H1 (cell line): ENCODE measurements at regions not wholly inside any gene's neighbourhood (a gene's known extent, or its start where the extent isn't known, plus 50 kb on each side); places are given as distances from the start of the nearest gene placed in this dataset.
A peak's percentile ranks its signal among the peaks of the same experiment; 100 is the strongest.

Source experiments
- CTCF ChIA-PET: fragments of 300-600 bp; sonication (Branson Sonifier 250); formaldehyde crosslinking; loops from one replicate; lab custom pipeline; 2021; ENCODE audit not compliant: partially characterized antibody; lab: Charles Lee
- POLR2A ChIA-PET: fragments of 300-600 bp; sonication (Branson Sonifier 250); formaldehyde crosslinking; loops from one replicate; lab custom pipeline; 2021; ENCODE audit warnings: inconsistent platforms; ENCODE audit not compliant: partially characterized antibody; lab: Charles Lee
- DNase-seq, 2 experiments: peaks; one replicate each; pipeline versions ENCODE4 v3.0.0 to v3.0.0-alpha.2; 2010 to 2022; ENCODE audit warnings: low spot score in 2 of 2, low read depth in 1 of 2, mixed read lengths in 1 of 2
- FAIRE-seq: peaks from 2 replicates; lab custom pipeline; 2011; peaks lifted over from hg19 to GRCh38; lab: Jason Lieb, UNC
- H2AFZ ChIP-seq: 2 replicates; pipeline ENCODE4 v1.8.1; 2012; ENCODE audit warnings: low read length, inconsistent platforms
- H2AK5ac ChIP-seq: 2 replicates; pipeline ENCODE4 v1.6.1; 2013; ENCODE audit warnings: low read depth, low read length
- H2BK120ac ChIP-seq: replicated peaks from 2 replicates; pipeline ENCODE3; 2013; ENCODE audit warnings: low read depth, low read length, inconsistent platforms
- H2BK12ac ChIP-seq: 2 replicates; pipeline ENCODE4 v1.6.1; 2013; ENCODE audit warnings: low read depth, low read length
- H2BK15ac ChIP-seq: 2 replicates; pipeline ENCODE4 v1.6.1; 2013; ENCODE audit warnings: low read length
- H2BK20ac ChIP-seq: 2 replicates; pipeline ENCODE4 v1.6.1; 2013; ENCODE audit warnings: low read length
- H2BK5ac ChIP-seq: 2 replicates; pipeline ENCODE4 v1.6.1; 2013; ENCODE audit warnings: low read depth, low read length
- H3K14ac ChIP-seq: 2 replicates; pipeline ENCODE4 v1.6.1; 2013; ENCODE audit warnings: inconsistent platforms; ENCODE audit not compliant: insufficient read length
- H3K18ac ChIP-seq: 2 replicates; pipeline ENCODE4 v1.6.1; 2013; ENCODE audit warnings: low read length; ENCODE audit errors: extremely low read depth
- H3K23ac ChIP-seq: 2 replicates; pipeline ENCODE4 v1.6.1; 2013; ENCODE audit warnings: inconsistent platforms; ENCODE audit not compliant: insufficient read length
- H3K23me2 ChIP-seq: 2 replicates; pipeline ENCODE4 v1.6.1; 2013; ENCODE audit warnings: low read depth, low read length
- H3K27ac ChIP-seq: 2 replicates; pipeline ENCODE4 v1.6.1; 2011; ENCODE audit warnings: low read depth, low read length, inconsistent platforms
- H3K27me3 ChIP-seq, 4 experiments: replicated peaks in 1 of 4; 1 replicate in 1 of 4; 2 replicates in 3 of 4; pipeline versions ENCODE4 v1.6.1 to v1.8.1; 2011 to 2013; ENCODE audit warnings: low read length in 3 of 4, mild to moderate bottlenecking in 3 of 4, inconsistent platforms in 2 of 4, mixed read lengths in 2 of 4, moderate library complexity in 1 of 4; ENCODE audit not compliant: control insufficient read depth in 3 of 4, insufficient read depth in 3 of 4; ENCODE audit errors: extremely low read depth in 1 of 4
- H3K36me3 ChIP-seq, 4 experiments: 2 replicates each; pipeline versions ENCODE4 v1.6.1 to v1.8.1; 2011 to 2013; ENCODE audit warnings: mild to moderate bottlenecking in 4 of 4, low read length in 3 of 4, moderate library complexity in 2 of 4, control low read depth in 1 of 4, inconsistent platforms in 1 of 4; ENCODE audit not compliant: insufficient read depth in 4 of 4, control insufficient read depth in 2 of 4
- H3K4ac ChIP-seq: replicated peaks from 2 replicates; pipeline ENCODE3; 2013; ENCODE audit warnings: low read length, low read depth, mixed read lengths, inconsistent platforms; ENCODE audit not compliant: insufficient read length
- H3K4me1 ChIP-seq, 4 experiments: replicated peaks in 1 of 4; 1 replicate in 1 of 4; 2 replicates in 3 of 4; pipeline versions ENCODE4 v1.6.1 to v1.8.1; 2011 to 2013; ENCODE audit warnings: low read length in 3 of 4, inconsistent platforms in 2 of 4, mixed read lengths in 1 of 4; ENCODE audit not compliant: insufficient read depth in 4 of 4, control insufficient read depth in 3 of 4
- H3K4me2 ChIP-seq, 2 experiments: 2 replicates each; pipeline versions ENCODE4 v1.6.1 to v1.8.1; 2011 to 2013; ENCODE audit warnings: low read depth in 2 of 2, low read length in 2 of 2, control low read depth in 1 of 2, inconsistent platforms in 1 of 2, mild to moderate bottlenecking in 1 of 2; ENCODE audit not compliant: insufficient read depth in 1 of 2
- H3K4me3 ChIP-seq, 4 experiments: fragments of 200-600, 300-600 bp in 1 of 4; sonication (generic), shearing (Covaris generic), sonication (Bioruptor Twin) in 1 of 4; 2 replicates each; pipeline versions ENCODE4 v1.5.1 to v1.8.1; 2011 to 2016; ENCODE audit warnings: low read length in 4 of 4, low read depth in 3 of 4, control low read depth in 2 of 4, inconsistent platforms in 2 of 4, mild to moderate bottlenecking in 2 of 4, mixed read lengths in 1 of 4, moderate library complexity in 1 of 4; ENCODE audit not compliant: insufficient read depth in 2 of 4; ENCODE audit errors: extremely low read depth in 1 of 4
- H3K56ac ChIP-seq: replicated peaks from 2 replicates; pipeline ENCODE3; 2013; ENCODE audit warnings: low read depth, mild to moderate bottlenecking, mixed read lengths, low read length, inconsistent platforms; ENCODE audit not compliant: insufficient read length
- H3K79me1 ChIP-seq: 2 replicates; pipeline ENCODE4 v1.6.1; 2013; ENCODE audit warnings: low read depth, low read length, control low read depth
- H3K79me2 ChIP-seq, 2 experiments: 2 replicates each; pipeline versions ENCODE4 v1.6.1 to v1.8.1; 2012 to 2013; ENCODE audit warnings: low read length in 2 of 2, mild to moderate bottlenecking in 2 of 2, inconsistent platforms in 1 of 2; ENCODE audit not compliant: insufficient read depth in 2 of 2, control insufficient read depth in 1 of 2
- H3K9ac ChIP-seq, 4 experiments: replicated peaks in 1 of 4; 1 replicate in 1 of 4; 2 replicates in 3 of 4; pipeline versions ENCODE4 v1.6.1 to v1.8.1; 2011 to 2013; ENCODE audit warnings: low read depth in 3 of 4, low read length in 3 of 4, control low read depth in 2 of 4, mild to moderate bottlenecking in 2 of 4, moderate library complexity in 2 of 4, inconsistent platforms in 1 of 4; ENCODE audit errors: extremely low read depth in 1 of 4
- H3K9me3 ChIP-seq, 2 experiments: 2 replicates each; pipeline versions ENCODE4 v1.6.1 to v1.8.1; 2012 to 2013; ENCODE audit warnings: mild to moderate bottlenecking in 2 of 2, moderate library complexity in 2 of 2, control low read depth in 1 of 2, inconsistent platforms in 1 of 2, low read depth in 1 of 2, low read length in 1 of 2, mixed read lengths in 1 of 2; ENCODE audit not compliant: insufficient read depth in 2 of 2
- H4K20me1 ChIP-seq, 2 experiments: replicated peaks in 1 of 2; 2 replicates each; pipeline versions ENCODE3 to v1.8.1; 2011 to 2013; ENCODE audit warnings: inconsistent platforms in 2 of 2, low read length in 2 of 2, mild to moderate bottlenecking in 1 of 2; ENCODE audit not compliant: insufficient read depth in 2 of 2, control insufficient read depth in 1 of 2
- H4K5ac ChIP-seq: 2 replicates; pipeline ENCODE4 v1.6.1; 2013; ENCODE audit warnings: low read length, low read depth, mixed read lengths, inconsistent platforms; ENCODE audit not compliant: insufficient read length
- H4K8ac ChIP-seq: 2 replicates; pipeline ENCODE4 v1.8.0; 2013; ENCODE audit warnings: mild to moderate bottlenecking, moderate library complexity, low read length, inconsistent platforms; ENCODE audit not compliant: insufficient read depth; ENCODE audit errors: extremely low read depth
- H4K91ac ChIP-seq: replicated peaks from 2 replicates; pipeline ENCODE3; 2013; ENCODE audit warnings: low read length, mixed read lengths, inconsistent platforms; ENCODE audit not compliant: insufficient read length
- ATF3 ChIP-seq: IDR thresholded peaks from 2 replicates; pipeline ENCODE4 v1.6.1; 2011; ENCODE audit warnings: low read depth, mild to moderate bottlenecking, low read length; ENCODE audit not compliant: insufficient read depth
- BACH1 ChIP-seq: IDR thresholded peaks from 2 replicates; pipeline ENCODE4 v1.6.1; 2012; ENCODE audit warnings: low read length, improper control_type of control experiment
- BCL11A ChIP-seq, 2 experiments: IDR thresholded peaks; one replicate each; pipeline ENCODE4 v1.6.1; 2011; ENCODE audit warnings: low read depth in 2 of 2, low read length in 2 of 2, mild to moderate bottlenecking in 2 of 2
- GABPA ChIP-seq: IDR thresholded peaks from 2 replicates; pipeline ENCODE4 v1.6.1; 2011; ENCODE audit warnings: mild to moderate bottlenecking, low read length, moderate library complexity, borderline replicate concordance; ENCODE audit not compliant: insufficient read depth
- MAX ChIP-seq: IDR thresholded peaks from 2 replicates; pipeline ENCODE4 v1.6.1; 2012; ENCODE audit warnings: inconsistent platforms
- NANOG ChIP-seq: IDR thresholded peaks from 2 replicates; pipeline ENCODE4 v1.6.1; 2011; ENCODE audit warnings: low read length, low read depth, mild to moderate bottlenecking, inconsistent platforms; ENCODE audit not compliant: insufficient read depth, poor library complexity, severe bottlenecking
- POLR2A ChIP-seq, 2 experiments: IDR thresholded peaks; 1 replicate in 1 of 2; 2 replicates in 1 of 2; pipeline ENCODE4 v1.6.1; 2011; ENCODE audit warnings: low read depth in 2 of 2, low read length in 2 of 2, mild to moderate bottlenecking in 2 of 2; ENCODE audit errors: control extremely low read depth in 1 of 2
- POLR2AphosphoS5 ChIP-seq: IDR thresholded peaks from 2 replicates; pipeline ENCODE4 v1.6.1; 2011; ENCODE audit warnings: low read depth, low read length
- SIRT6 ChIP-seq: IDR thresholded peaks from one replicate; pipeline ENCODE4 v1.7.1; 2012; ENCODE audit warnings: low read length, inconsistent platforms
- SP1 ChIP-seq: IDR thresholded peaks from 2 replicates; pipeline ENCODE4 v1.6.1; 2011; ENCODE audit warnings: low read depth, low read length
- USF2 ChIP-seq: IDR thresholded peaks from 2 replicates; pipeline ENCODE4 v1.6.1; 2011; ENCODE audit warnings: low read length, improper control_type of control experiment
- WGBS, 2 experiments: shearing (Covaris generic) in 1 of 2; methylation state at CpG; one replicate each; pipeline versions ENCODE4 v1.1.6 to v1.1.7; 2013 to 2015; ENCODE audit warnings: low lambda C conversion rate in 2 of 2, mixed read lengths in 2 of 2, inconsistent platforms in 1 of 2, low coverage in 1 of 2, missing lambda C conversion rate in 1 of 2; ENCODE audit not compliant: insufficient replicate concordance in 2 of 2, insufficient coverage in 1 of 2, insufficient read length in 1 of 2; ENCODE audit errors: extremely low coverage in 1 of 2, missing lambda C conversion rate in 1 of 2; 5-methylcytosine and 5-hydroxymethylcytosine counted together

DNA sequence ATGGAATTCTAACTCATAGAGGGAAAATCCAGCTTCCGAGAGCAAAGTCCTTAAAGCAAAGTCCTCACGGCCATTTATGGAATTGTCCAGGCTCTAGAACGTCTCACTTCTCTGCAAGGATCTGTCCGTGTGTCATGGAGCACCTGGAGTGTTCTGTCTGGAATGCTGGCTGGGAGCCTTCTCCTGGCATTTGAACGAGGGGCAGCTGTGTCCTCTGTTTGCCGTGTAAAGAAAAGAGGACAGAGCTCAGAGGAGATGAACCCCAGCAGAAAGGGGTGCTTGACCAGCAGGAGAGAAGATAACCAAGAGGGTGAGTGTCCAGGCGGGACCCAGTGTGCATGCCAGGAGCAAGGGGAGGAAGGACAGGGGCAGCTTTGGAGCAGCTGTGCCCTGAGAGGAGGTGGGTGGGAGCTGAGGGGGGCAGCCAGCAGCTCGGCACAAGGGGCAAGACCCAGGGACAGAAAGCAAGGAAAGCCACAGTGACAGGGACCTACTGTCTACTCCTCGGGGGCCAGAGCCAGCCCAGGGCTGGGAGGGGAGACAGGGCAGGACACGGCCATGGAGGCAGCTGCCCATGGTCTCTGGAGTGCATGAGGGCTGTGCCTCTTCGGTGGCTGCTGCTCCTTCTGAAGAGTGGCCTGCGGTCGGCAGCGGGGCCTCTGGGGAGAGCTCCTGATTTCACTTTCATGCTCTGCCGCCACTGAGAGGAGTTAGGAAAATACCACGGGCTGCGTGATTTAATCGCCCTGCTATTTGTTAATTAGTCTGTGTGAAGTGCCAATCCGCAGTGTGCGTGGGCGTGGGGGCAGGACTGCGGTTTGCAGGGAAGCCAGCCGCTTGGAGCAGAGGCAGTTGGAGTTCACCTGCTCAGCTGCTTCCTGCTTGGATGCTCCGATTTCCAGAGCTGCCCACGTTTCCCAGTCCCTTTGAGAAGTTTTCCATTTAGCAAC, 149.3 kb upstream of the SHH start:
- no peak overlapping the region for H2BK120ac ChIP-seq
- H3K4ac ChIP-seq = no peak overlapping the region
- no peak overlapping the region for H3K4me3 ChIP-seq
- no peak overlapping the region for H2BK20ac ChIP-seq
- H4K91ac ChIP-seq = no peak overlapping the region
- no peaks in the 10 kb centered on the region for H3K27me3 ChIP-seq
- H3K18ac ChIP-seq = no peak overlapping the region; the same call in 1 of the 2 replicates
- no peak overlapping the region for H4K5ac ChIP-seq
- H3K14ac ChIP-seq = no peak overlapping the region
- no peak overlapping the region for H2AK5ac ChIP-seq
- H4K8ac ChIP-seq = no peak overlapping the region
- H3K4me1 ChIP-seq = no peaks in the 10 kb centered on the region
- 90% methylated on average over 25 of the region's 25 CpGs; no CpG with 5 or more reads in 1 of the 2 experiments for WGBS, 2 experiments
- DNase-seq (peak in 1 of 2 experiments; percentile 38), FAIRE-seq (no peak)
- no peaks in the 10 kb centered on the region for H3K23me2 ChIP-seq
- H3K56ac ChIP-seq = no peak overlapping the region
- no peak overlapping the region for H2BK15ac ChIP-seq
- H2AFZ ChIP-seq = no peak overlapping the region
- no peak overlapping the region for H2BK12ac ChIP-seq
- POLR2A ChIA-PET = no interaction called here
- H3K27ac ChIP-seq = no peak overlapping the region
- H3K4me2 ChIP-seq = no peak overlapping the region
- no peak overlapping the region for H2BK5ac ChIP-seq
- CTCF ChIA-PET = interaction anchor here (0.7 to 1.2 kb wide), 3 partner anchors 8 to 1917 kb away, joined by 3 read pairs; no protein-coding TSS in a partner anchor
- no peaks in the 10 kb centered on the region for H3K79me2 ChIP-seq
- H3K9ac ChIP-seq = no peak overlapping the region
- no peaks in the 10 kb centered on the region for H3K36me3 ChIP-seq
- no peaks in the 10 kb centered on the region for H4K20me1 ChIP-seq
- H3K23ac ChIP-seq = no peak overlapping the region
- H3K79me1 ChIP-seq = no peaks in the 10 kb centered on the region; the same call in 1 of the 2 replicates
- no peaks in the 10 kb centered on the region for H3K9me3 ChIP-seq
- TF ChIP-seq BACH1 = no peak
- no peak for TF ChIP-seq NANOG
- TF ChIP-seq POLR2AphosphoS5 = no peak
- no peak for TF ChIP-seq POLR2A (IDR thresholded peaks at IDR 0.05; ENCODE audit: control extremely low read depth in 1 of 2, low read depth in 2 of 2, low read length in 2 of 2)
- no peak for TF ChIP-seq GABPA
- TF ChIP-seq ATF3 = no peak
- TF ChIP-seq SIRT6 = no peak
- TF ChIP-seq SP1 = no peak
- TF ChIP-seq BCL11A (IDR thresholded peaks at IDR 0.05; ENCODE audit: low read depth in 2 of 2, low read length in 2 of 2) = no peak
- no peak for TF ChIP-seq USF2
- TF ChIP-seq MAX = no peak
